ENCODE measurements at regions not wholly inside any gene's neighbourhood (a gene's known extent, or its start where the extent isn't known, plus 50 kb on each side); places are given as distances from the start of the nearest gene placed in this dataset.
"Not testable (repeated sequence)": the region's sequence is repeated elsewhere in the genome, so short reads cannot be mapped to it uniquely, and the experiment has no call there.

- ATAC-seq (no peak), DNase-seq (no peak)
Observed at GRCh38 chr7:91722831-91723230, 157.7 kb downstream of the MTERF1 start.

GRCh38 chr7:91729046-91729445 lies 151.5 kb downstream of the MTERF1 start:
- CTCF ChIA-PET; intact Hi-C loops (cut with micrococcal nuclease); DNase-seq; H3K4me1 ChIP-seq (ENCODE audit: insufficient read depth, low read length); H3K36me3 ChIP-seq (ENCODE audit: low read depth, low read length); BruUV-seq (replicated peaks); ATAC-seq; H3K9me2 ChIP-seq (replicated peaks; ENCODE audit: low read length); H2AFZ ChIP-seq (ENCODE audit: low read length); H3K4me2 ChIP-seq (ENCODE audit: low read length); H3K9ac ChIP-seq (ENCODE audit: low read length); H3K27ac ChIP-seq (ENCODE audit: low read length); H3K27me3 ChIP-seq (ENCODE audit: low read length); H3K79me2 ChIP-seq (ENCODE audit: low read length); H3K4me3 ChIP-seq (ENCODE audit: low read length); H4K20me1 ChIP-seq (ENCODE audit: low read length); H3K9me3 ChIP-seq (ENCODE audit: low read length); H3F3A ChIP-seq (ENCODE audit: low read length, unreplicated experiment): not testable (repeated sequence)
- POLR2A ChIA-PET (ENCODE audit: unreplicated experiment), result interaction anchor here (0.6 kb wide), 1 partner anchor 11 kb away, joined by 4 read pairs; no protein-coding TSS in a partner anchor

More at GRCh38 chr7:91722831-91723230, 157.7 kb downstream of the MTERF1 start:
- Histone ChIP-seq H3K9me3 (ENCODE audit: low read length) (no peaks in the 10 kb centered on the region), H3K27me3 (ENCODE audit: low read length) (no peaks in the 10 kb centered on the region), H3K9me2 (replicated peaks; ENCODE audit: low read length) (no peaks in the 10 kb centered on the region), H3F3A (ENCODE audit: low read length, unreplicated experiment) (peaks cover 5% of the 10 kb centered on the region), H3K79me2 (ENCODE audit: low read length) (no peaks in the 10 kb centered on the region), H3K36me3 (ENCODE audit: low read depth, low read length) (no peaks in the 10 kb centered on the region), H3K9ac (ENCODE audit: low read length) (no peak overlapping the region), H3K4me3 (ENCODE audit: low read length) (no peak overlapping the region), H3K4me1 (ENCODE audit: insufficient read depth, low read length) (peaks cover 23% of the 10 kb centered on the region), H4K20me1 (ENCODE audit: low read length) (no peaks in the 10 kb centered on the region), H2AFZ (ENCODE audit: low read length) (no peak overlapping the region), H3K4me2 (ENCODE audit: low read length) (no peak overlapping the region), H3K27ac (ENCODE audit: low read length) (no peak overlapping the region)
- intact Hi-C loops (cut with micrococcal nuclease), result no loop called here
- POLR2A ChIA-PET (ENCODE audit: unreplicated experiment), result no interaction called here
- CTCF ChIA-PET, result no interaction called here
- BruUV-seq (replicated peaks), result no TSS peak
- TF ChIP-seq EZH2phosphoT487 (IDR thresholded peaks at IDR 0.05; ENCODE audit: borderline replicate concordance, low read length), result no peak

DNA sequence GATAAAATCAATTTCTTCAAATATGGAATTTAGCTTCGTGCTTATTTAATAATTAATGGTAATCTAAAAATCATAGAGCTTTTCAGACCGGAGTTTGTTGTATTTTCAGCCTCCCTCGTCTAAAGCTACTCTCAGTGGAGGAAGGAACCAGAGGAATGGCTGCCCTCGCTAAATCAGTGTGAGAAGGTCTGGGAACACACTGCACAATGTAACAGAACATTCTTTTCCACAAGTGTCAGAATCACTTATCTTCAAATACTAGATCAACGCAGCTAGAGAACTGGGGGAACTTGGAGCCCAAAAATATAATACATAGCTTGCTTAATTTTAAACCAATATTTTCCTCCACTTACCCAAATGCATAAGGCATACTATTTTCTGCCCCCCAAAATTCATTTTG lies 148.5 kb downstream of the MTERF1 start:
- H3K9me2 ChIP-seq (replicated peaks; ENCODE audit: low read length), result no peaks in the 10 kb centered on the region
- no TSS peak for BruUV-seq (replicated peaks)
- CTCF ChIA-PET, result no interaction called here
- no peak overlapping the region for H3K9ac ChIP-seq (ENCODE audit: low read length)
- no peak overlapping the region for H2AFZ ChIP-seq (ENCODE audit: low read length)
- H3K9me3 ChIP-seq (ENCODE audit: low read length), result no peaks in the 10 kb centered on the region
- H3K27me3 ChIP-seq (ENCODE audit: low read length), result no peaks in the 10 kb centered on the region
- intact Hi-C loops (cut with micrococcal nuclease), result no loop called here
- H3K27ac ChIP-seq (ENCODE audit: low read length), result no peak overlapping the region
- H4K20me1 ChIP-seq (ENCODE audit: low read length), result no peaks in the 10 kb centered on the region
- DNase-seq, result no peak
- H3K4me3 ChIP-seq (ENCODE audit: low read length), result no peak overlapping the region
- ATAC-seq, result no peak
- POLR2A ChIA-PET (ENCODE audit: unreplicated experiment), result no interaction called here
- TF ChIP-seq EZH2phosphoT487 (IDR thresholded peaks at IDR 0.05; ENCODE audit: borderline replicate concordance, low read length) (no peak), EZH2 (IDR thresholded peaks at IDR 0.05; ENCODE audit: low read length, unreplicated experiment) (no peak)
- TF ChIP-seq, protein P1, sequence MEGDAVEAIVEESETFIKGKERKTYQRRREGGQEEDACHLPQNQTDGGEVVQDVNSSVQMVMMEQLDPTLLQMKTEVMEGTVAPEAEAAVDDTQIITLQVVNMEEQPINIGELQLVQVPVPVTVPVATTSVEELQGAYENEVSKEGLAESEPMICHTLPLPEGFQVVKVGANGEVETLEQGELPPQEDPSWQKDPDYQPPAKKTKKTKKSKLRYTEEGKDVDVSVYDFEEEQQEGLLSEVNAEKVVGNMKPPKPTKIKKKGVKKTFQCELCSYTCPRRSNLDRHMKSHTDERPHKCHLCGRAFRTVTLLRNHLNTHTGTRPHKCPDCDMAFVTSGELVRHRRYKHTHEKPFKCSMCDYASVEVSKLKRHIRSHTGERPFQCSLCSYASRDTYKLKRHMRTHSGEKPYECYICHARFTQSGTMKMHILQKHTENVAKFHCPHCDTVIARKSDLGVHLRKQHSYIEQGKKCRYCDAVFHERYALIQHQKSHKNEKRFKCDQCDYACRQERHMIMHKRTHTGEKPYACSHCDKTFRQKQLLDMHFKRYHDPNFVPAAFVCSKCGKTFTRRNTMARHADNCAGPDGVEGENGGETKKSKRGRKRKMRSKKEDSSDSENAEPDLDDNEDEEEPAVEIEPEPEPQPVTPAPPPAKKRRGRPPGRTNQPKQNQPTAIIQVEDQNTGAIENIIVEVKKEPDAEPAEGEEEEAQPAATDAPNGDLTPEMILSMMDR (conservative IDR thresholded peaks at IDR 0.05; ENCODE audit: low read depth, low read length), result no peak
- no peaks in the 10 kb centered on the region for H3K4me1 ChIP-seq (ENCODE audit: insufficient read depth, low read length)
- no peaks in the 10 kb centered on the region for H3K79me2 ChIP-seq (ENCODE audit: low read length)
- no peak overlapping the region for H3K4me2 ChIP-seq (ENCODE audit: low read length)
- no peaks in the 10 kb centered on the region for H3F3A ChIP-seq (ENCODE audit: low read length, unreplicated experiment)
- no peaks in the 10 kb centered on the region for H3K36me3 ChIP-seq (ENCODE audit: low read depth, low read length)

- intact Hi-C loops (cut with micrococcal nuclease), result no loop called here
- POLR2A ChIA-PET (ENCODE audit: unreplicated experiment), result no interaction called here
Observed at GRCh38 chr7:91749418-91749817, 131.1 kb downstream of the MTERF1 start.

More at GRCh38 chr7:91749418-91749817, 131.1 kb downstream of the MTERF1 start:
- no peaks in the 10 kb centered on the region for H3K9me2 ChIP-seq (replicated peaks; ENCODE audit: low read length)
- H3K4me1 ChIP-seq (ENCODE audit: insufficient read depth, low read length), result no peaks in the 10 kb centered on the region
- no TSS peak for BruUV-seq (replicated peaks)
- H3K36me3 ChIP-seq (ENCODE audit: low read depth, low read length), result no peaks in the 10 kb centered on the region
- no peak overlapping the region for H3K4me2 ChIP-seq (ENCODE audit: low read length)
- H3K4me3 ChIP-seq (ENCODE audit: low read length), result no peak overlapping the region
- no peaks in the 10 kb centered on the region for H3K79me2 ChIP-seq (ENCODE audit: low read length)
- CTCF ChIA-PET, result no interaction called here
- H3K27me3 ChIP-seq (ENCODE audit: low read length), result no peaks in the 10 kb centered on the region
- no peak for DNase-seq
- H2AFZ ChIP-seq (ENCODE audit: low read length), result no peak overlapping the region
- H3K9ac ChIP-seq (ENCODE audit: low read length), result no peak overlapping the region
- H3K9me3 ChIP-seq (ENCODE audit: low read length), result no peaks in the 10 kb centered on the region
- no peak for ATAC-seq
- H3K27ac ChIP-seq (ENCODE audit: low read length), result no peak overlapping the region
- TF ChIP-seq EZH2phosphoT487 (IDR thresholded peaks at IDR 0.05; ENCODE audit: borderline replicate concordance, low read length), result no peak
- TF ChIP-seq EZH2 (IDR thresholded peaks at IDR 0.05; ENCODE audit: low read length, unreplicated experiment), result no peak
- TF ChIP-seq, protein P1 (conservative IDR thresholded peaks at IDR 0.05; ENCODE audit: low read depth, low read length), result no peak
- H3F3A ChIP-seq (ENCODE audit: low read length, unreplicated experiment), result no peaks in the 10 kb centered on the region
- H4K20me1 ChIP-seq (ENCODE audit: low read length), result no peaks in the 10 kb centered on the region
